HCT116 (cell line): ENCODE measurements at regions not wholly inside any gene's neighbourhood (a gene's known extent, or its start where the extent isn't known, plus 50 kb on each side); places are given as distances from the start of the nearest gene placed in this dataset.
"Not testable (repeated sequence)": the region's sequence is repeated elsewhere in the genome, so short reads cannot be mapped to it uniquely, and the experiment has no call there.

Experiments
- ATAC-seq: fragments of 200-7000 bp; cut with Tn5 transposase; 2 replicates; pipeline ENCODE4 v1.9.1; 2020; ENCODE audit warnings: mild to moderate bottlenecking, moderate library complexity
- BruUV-seq: library from RNA; stranded (reverse); fragments of 400-500 nt; replicated peaks from 2 replicates; lab custom pipeline; 2021; lab: Mats Ljungman, UMichigan
- CTCF ChIA-PET: fragments of 300-600 bp; sonication (Branson Sonifier 250); formaldehyde crosslinking; loops from one replicate; lab custom pipeline; 2021; ENCODE audit warnings: antibody characterized with exemption; lab: Charles Lee
- POLR2A ChIA-PET: fragments of 300-600, 350-600 bp; sonication (Branson Sonifier 250); formaldehyde crosslinking; loops from one replicate; lab custom pipeline; 2021; ENCODE audit warnings: antibody characterized with exemption; lab: Charles Lee
- RAD21 ChIA-PET, 2 experiments: fragments of 300-600 bp; sonication (Branson Sonifier 250); formaldehyde crosslinking; loops; one replicate each; lab custom pipeline; 2023; ENCODE audit warnings: low total read pairs in 2 of 2; ENCODE audit not compliant: uncharacterized antibody in 2 of 2, unreplicated experiment in 2 of 2, low non-redundant PET in 1 of 2; lab: Charles Lee
- DNase-seq: peaks from one replicate; pipeline ENCODE4 v3.0.0-alpha.2; 2010; ENCODE audit warnings: low read depth, low spot score
- H2AFZ ChIP-seq: fragments of 200-600 bp; shearing (Covaris generic), sonication (generic); 2 replicates; pipeline ENCODE4 v1.6.1; 2017; ENCODE audit warnings: low read depth, mixed run types, mixed read lengths, antibody characterized with exemption, low read length; ENCODE audit not compliant: poor library complexity, severe bottlenecking
- H3K27ac ChIP-seq: 2 replicates; pipeline ENCODE4 v1.5.1; 2012; ENCODE audit warnings: low read depth, low read length
- H3K27me3 ChIP-seq: fragments of 200-600 bp; sonication (generic); 2 replicates; pipeline ENCODE4 v1.6.1; 2016; ENCODE audit warnings: mixed run types, low read length, mixed read lengths; ENCODE audit not compliant: insufficient read depth
- H3K36me3 ChIP-seq, 2 experiments: fragments of 200-500 bp in 1 of 2; fragments of 200-600 bp in 1 of 2; sonication (Bioruptor generic) in 1 of 2; sonication (generic) in 1 of 2; 2 replicates each; pipeline versions ENCODE4 v1.5.1 to v1.6.1; 2014 to 2016; ENCODE audit warnings: low read length in 2 of 2, inconsistent platforms in 1 of 2, mixed read lengths in 1 of 2, mixed run types in 1 of 2; ENCODE audit not compliant: insufficient read depth in 2 of 2, control insufficient read depth in 1 of 2
- H3K4me1 ChIP-seq, 2 experiments: fragments of 200-600 bp in 1 of 2; sonication (generic) in 1 of 2; 2 replicates each; pipeline versions ENCODE4 v1.5.1 to v1.6.1; 2012 to 2017; ENCODE audit warnings: low read length in 2 of 2, inconsistent platforms in 1 of 2, mild to moderate bottlenecking in 1 of 2, mixed read lengths in 1 of 2, mixed run types in 1 of 2, moderate library complexity in 1 of 2; ENCODE audit not compliant: insufficient read depth in 2 of 2, control insufficient read depth in 1 of 2
- H3K4me2 ChIP-seq: fragments of 200-600 bp; sonication (generic); 2 replicates; pipeline ENCODE4 v1.6.1; 2017; ENCODE audit warnings: mixed run types, low read length, mixed read lengths
- H3K4me3 ChIP-seq, 2 experiments: fragments of 200-600 bp in 1 of 2; sonication (generic) in 1 of 2; replicated peaks in 1 of 2; 2 replicates each; pipeline ENCODE4 v1.5.1; 2011 to 2016; ENCODE audit warnings: low read length in 2 of 2, control low read depth in 1 of 2, low read depth in 1 of 2, mild to moderate bottlenecking in 1 of 2, mixed read lengths in 1 of 2, mixed run types in 1 of 2
- H3K79me2 ChIP-seq: fragments of 200-600 bp; sonication (generic); 2 replicates; pipeline ENCODE4 v1.6.1; 2017; ENCODE audit warnings: mild to moderate bottlenecking, mixed run types, low read length, moderate library complexity, mixed read lengths; ENCODE audit not compliant: insufficient read depth
- H3K9ac ChIP-seq: fragments of 200-600 bp; sonication (generic); 2 replicates; pipeline ENCODE4 v1.6.1; 2016; ENCODE audit warnings: low read length, mixed read lengths
- H3K9me2 ChIP-seq: fragments of 200-600 bp; sonication (generic), shearing (Covaris generic); 2 replicates; pipeline ENCODE4 v1.6.1; 2017; ENCODE audit warnings: mixed run types, mild to moderate bottlenecking, moderate library complexity; ENCODE audit not compliant: insufficient read depth
- H3K9me3 ChIP-seq, 2 experiments: fragments of 200-500 bp in 1 of 2; fragments of 200-600 bp in 1 of 2; sonication (Bioruptor generic) in 1 of 2; sonication (generic) in 1 of 2; 2 replicates each; pipeline ENCODE4 v1.6.1; 2014 to 2017; ENCODE audit warnings: low read length in 2 of 2, mixed read lengths in 2 of 2, inconsistent platforms in 1 of 2, low read depth in 1 of 2, mild to moderate bottlenecking in 1 of 2, mixed run types in 1 of 2, moderate library complexity in 1 of 2; ENCODE audit not compliant: control insufficient read depth in 1 of 2, insufficient read depth in 1 of 2
- H4K20me1 ChIP-seq: fragments of 200-600 bp; sonication (generic), shearing (Covaris generic); 2 replicates; pipeline ENCODE4 v1.6.1; 2017; ENCODE audit warnings: mixed run types, mild to moderate bottlenecking, moderate library complexity; ENCODE audit not compliant: insufficient read depth
- CBX3 ChIP-seq: IDR thresholded peaks from 2 replicates; pipeline ENCODE4 v1.6.1; 2012; ENCODE audit warnings: low read depth
- EGR1 ChIP-seq: IDR thresholded peaks from 2 replicates; pipeline ENCODE4 v1.6.1; 2012; ENCODE audit warnings: low read depth
- POLR2A ChIP-seq: IDR thresholded peaks from 2 replicates; pipeline ENCODE4 v1.7.0; 2011; ENCODE audit warnings: borderline replicate concordance; ENCODE audit not compliant: insufficient read depth, insufficient read length; ENCODE audit errors: extremely low read depth
- YY1 ChIP-seq: IDR thresholded peaks from 2 replicates; pipeline ENCODE4 v1.6.1; 2011; ENCODE audit warnings: low read length, low read depth, moderate library complexity, mild to moderate bottlenecking; ENCODE audit not compliant: insufficient replicate concordance; ENCODE audit errors: extremely low read depth
- intact Hi-C: fragments of 100-400 bp; cut with micrococcal nuclease; formaldehyde crosslinking; loops from 2 replicates; pipeline ENCODE4 v1.10.0; 2022

DNA sequence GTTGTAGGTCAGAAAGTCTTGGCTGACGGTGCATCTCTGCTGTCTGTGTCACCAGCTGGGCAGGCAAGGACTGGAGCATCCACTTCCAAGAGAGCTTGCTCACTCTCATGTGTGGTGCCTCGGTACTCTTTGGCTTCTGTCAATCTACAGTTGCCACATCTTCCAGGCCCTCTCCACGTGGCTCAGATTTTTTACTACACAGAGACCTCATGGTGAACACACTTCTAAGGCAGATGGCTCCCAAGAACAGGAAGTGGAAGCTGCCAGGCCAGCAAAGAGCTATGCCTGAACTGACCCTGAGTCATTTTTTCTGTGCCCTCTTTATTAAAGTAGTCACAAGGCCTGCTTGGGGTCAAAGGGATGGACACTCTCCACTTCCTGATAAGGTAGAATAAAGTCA is 351.5 kb upstream of the AUTS2 start:
- DNase-seq (no peak), ATAC-seq (no peak)
- Histone ChIP-seq H3K9me3 (peaks cover 0 to 7% of the 10 kb centered on the region in 2 experiments; a peak in 1 of 4 replicates), H3K9ac (no peak overlapping the region), H2AFZ (no peak overlapping the region), H4K20me1 (no peaks in the 10 kb centered on the region), H3K4me2 (no peak overlapping the region), H3K9me2 (no peaks in the 10 kb centered on the region), H3K27ac (no peak overlapping the region), H3K4me3 (no peak overlapping the region), H3K36me3 (no peaks in the 10 kb centered on the region), H3K4me1 (no peaks in the 10 kb centered on the region), H3K27me3 (no peaks in the 10 kb centered on the region), H3K79me2 (no peaks in the 10 kb centered on the region)
- CTCF ChIA-PET, result no interaction called here
- BruUV-seq, result no TSS peak
- POLR2A ChIA-PET, result no interaction called here
- TF ChIP-seq POLR2A, result no peak
- TF ChIP-seq EGR1, result no peak
- no peak for TF ChIP-seq CBX3
- TF ChIP-seq YY1, result no peak
- RAD21 ChIA-PET, result no interaction called here
- intact Hi-C loops, result no loop called here

DNA sequence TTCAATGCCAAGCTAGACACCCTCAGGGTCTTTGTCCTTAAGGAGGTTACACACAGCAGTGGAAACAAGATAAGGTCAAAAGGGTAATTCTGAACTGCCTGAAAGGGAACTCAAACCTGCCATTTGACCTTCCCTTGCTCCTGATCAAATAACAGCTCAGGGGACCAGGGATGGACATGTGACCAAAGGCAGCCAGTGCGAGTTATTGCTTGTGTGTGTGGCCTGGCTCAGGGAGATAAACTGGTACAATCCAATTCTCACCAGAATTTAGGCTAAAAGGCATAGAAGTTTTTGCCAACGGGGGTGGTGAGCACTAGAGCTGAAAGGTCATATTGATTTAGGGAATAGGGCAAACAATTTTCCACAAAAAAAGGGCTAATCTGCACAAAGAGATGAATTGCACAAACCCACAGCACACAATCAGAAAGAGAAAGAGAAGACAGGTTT is 349.9 kb upstream of the AUTS2 start:
- H3K4me3 ChIP-seq, BruUV-seq, H3K9me2 ChIP-seq, ATAC-seq, H3K27me3 ChIP-seq, H3K4me2 ChIP-seq, POLR2A ChIA-PET, H2AFZ ChIP-seq, H3K36me3 ChIP-seq, CTCF ChIA-PET, H3K9ac ChIP-seq, H3K27ac ChIP-seq, H3K4me1 ChIP-seq, intact Hi-C loops, RAD21 ChIA-PET, H3K79me2 ChIP-seq, DNase-seq, H4K20me1 ChIP-seq: not testable (repeated sequence)
- H3K9me3 ChIP-seq, result peaks cover 0 to 12% of the 10 kb centered on the region in 2 experiments; a peak in 1 of 4 replicates
